CD4-positive, alpha-beta memory T cell (primary cell): ENCODE measurements at regions not wholly inside any gene's neighbourhood (a gene's known extent, or its start where the extent isn't known, plus 50 kb on each side); places are given as distances from the start of the nearest gene placed in this dataset.

Source experiments
- CTCF ChIA-PET: fragments of 350-600 bp; sonication (Branson Sonifier 250); formaldehyde crosslinking; loops from one replicate; lab custom pipeline; 2021; ENCODE audit warnings: inconsistent platforms; ENCODE audit not compliant: partially characterized antibody; lab: Charles Lee
- POLR2A ChIA-PET: fragments of 350-600 bp; sonication (Branson Sonifier 250); formaldehyde crosslinking; loops from one replicate; lab custom pipeline; 2021; ENCODE audit not compliant: partially characterized antibody; lab: Charles Lee
- DNase-seq, 5 donors: peaks; one replicate each; pipeline versions ENCODE4 v3.0.0 to v3.0.0-alpha.2; 2020 to 2022; ENCODE audit warnings: mixed read lengths in 1 of 5
- H3K27ac ChIP-seq: one replicate; pipeline ENCODE4 v1.7.0; 2013; ENCODE audit warnings: low read depth, low read length
- H3K27me3 ChIP-seq: 2 replicates; pipeline ENCODE4 v1.7.0; 2013; ENCODE audit warnings: mild to moderate bottlenecking, low read length, moderate library complexity; ENCODE audit not compliant: insufficient read depth
- H3K36me3 ChIP-seq: 2 replicates; pipeline ENCODE4 v1.7.0; 2013; ENCODE audit warnings: mild to moderate bottlenecking, low read length, moderate library complexity; ENCODE audit not compliant: insufficient read depth
- H3K4me1 ChIP-seq: 2 replicates; pipeline ENCODE4 v1.7.0; 2013; ENCODE audit warnings: mild to moderate bottlenecking, low read length, moderate library complexity; ENCODE audit not compliant: insufficient read depth
- H3K4me3 ChIP-seq, 2 donors: one replicate each; pipeline ENCODE4 v1.7.0; 2013; ENCODE audit warnings: low read length in 2 of 2, mild to moderate bottlenecking in 1 of 2
- H3K9me3 ChIP-seq, 2 donors: one replicate each; pipeline ENCODE4 v1.7.0; 2013; ENCODE audit warnings: low read length in 2 of 2, control low read depth in 1 of 2; ENCODE audit not compliant: control insufficient read depth in 1 of 2
- H3K27ac Mint-ChIP-seq, 7 donors: one replicate each; pipeline ENCODE4 v1.8.0; 2020 to 2021; ENCODE audit warnings: mixed read lengths in 7 of 7, mild to moderate bottlenecking in 6 of 7, inconsistent platforms in 3 of 7, moderate library complexity in 3 of 7
- H3K27me3 Mint-ChIP-seq, 2 donors: one replicate each; pipeline ENCODE4 v1.8.0; 2020 to 2021; ENCODE audit warnings: mixed read lengths in 2 of 2
- H3K36me3 Mint-ChIP-seq, 2 donors: one replicate each; pipeline ENCODE4 v1.8.0; 2020 to 2021; ENCODE audit warnings: mixed read lengths in 2 of 2, inconsistent platforms in 1 of 2, mild to moderate bottlenecking in 1 of 2
- H3K4me1 Mint-ChIP-seq, 4 donors: one replicate each; pipeline ENCODE4 v1.8.0; 2020 to 2021; ENCODE audit warnings: mixed read lengths in 4 of 4, mild to moderate bottlenecking in 1 of 4
- H3K4me3 Mint-ChIP-seq, 8 donors: one replicate each; pipeline ENCODE4 v1.8.0; 2020 to 2021; ENCODE audit warnings: mixed read lengths in 8 of 8, mild to moderate bottlenecking in 7 of 8, moderate library complexity in 6 of 8, inconsistent platforms in 3 of 8
- H3K9me3 Mint-ChIP-seq, 8 donors: one replicate each; pipeline ENCODE4 v1.8.0; 2020 to 2021; ENCODE audit warnings: mixed read lengths in 8 of 8, mild to moderate bottlenecking in 5 of 8, inconsistent platforms in 3 of 8, moderate library complexity in 1 of 8
- intact Hi-C: fragments of 100-400 bp; cut with micrococcal nuclease; formaldehyde crosslinking; loops from one replicate; pipeline ENCODE4 v1.15.1; 2023

GRCh38 chr2:239544143-239544917 is 143.5 kb upstream of the HDAC4 start:
- Mint-ChIP-seq H3K27ac (peak overlapping the region in 2 of 7 donors; percentile 17 to 42), H3K4me3 (peak overlapping the region in 1 of 8 donors; percentile 15)

DNA sequence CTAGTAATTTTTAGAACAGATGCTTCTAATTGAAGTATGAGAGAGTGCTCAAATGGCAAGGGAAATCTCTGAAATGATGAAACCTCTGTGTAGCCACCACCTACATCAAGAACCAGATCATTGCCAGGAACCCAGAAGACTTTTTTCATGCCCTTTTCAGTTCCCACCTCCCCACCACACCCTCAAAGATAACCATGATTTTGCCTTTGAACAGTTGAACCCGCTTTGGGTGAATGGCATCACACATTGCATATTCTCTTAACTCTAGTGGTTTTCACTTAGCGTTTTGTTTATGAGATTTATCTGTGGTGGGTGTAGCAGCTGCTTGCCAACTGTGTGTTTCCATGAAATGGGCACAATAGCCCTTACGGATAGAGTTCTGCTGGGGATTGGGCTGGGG is 142.9 kb upstream of the HDAC4 start:
- peaks cover 10 to 28% (median 21%) of the 10 kb centered on the region in 4 donors for H3K4me1 Mint-ChIP-seq
- Histone ChIP-seq H3K36me3 (no peaks in the 10 kb centered on the region), H3K4me3 (no peak overlapping the region), H3K9me3 (no peaks in the 10 kb centered on the region), H3K27me3 (no peaks in the 10 kb centered on the region), H3K4me1 (peaks cover 23% of the 10 kb centered on the region), H3K27ac (no peak overlapping the region)
- peaks cover 0 to 3% (median 0%) of the 10 kb centered on the region in 8 donors for H3K9me3 Mint-ChIP-seq
- no peak for DNase-seq
- intact Hi-C loops: no loop called here
- H3K36me3 Mint-ChIP-seq: no peaks in the 10 kb centered on the region
- H3K4me3 Mint-ChIP-seq: no peak overlapping the region
- H3K27me3 Mint-ChIP-seq: no peaks in the 10 kb centered on the region
- ChIA-PET POLR2A (no interaction called here), CTCF (no interaction called here)
- H3K27ac Mint-ChIP-seq: no peak overlapping the region

More at GRCh38 chr2:239544143-239544917, 143.5 kb upstream of the HDAC4 start:
- H3K4me1 ChIP-seq: peaks cover 27% of the 10 kb centered on the region
- no peaks in the 10 kb centered on the region for H3K9me3 ChIP-seq
- Mint-ChIP-seq H3K4me1 (peaks cover 12 to 35% (median 26%) of the 10 kb centered on the region in 4 donors), H3K27me3 (no peaks in the 10 kb centered on the region), H3K9me3 (peaks cover 0 to 3% (median 0%) of the 10 kb centered on the region in 8 donors), H3K36me3 (no peaks in the 10 kb centered on the region)
- DNase-seq: no peak
- POLR2A ChIA-PET: interaction anchor here (0.8 kb wide), 1 partner anchor 11 kb away, joined by 3 read pairs; no protein-coding TSS in a partner anchor
- H3K4me3 ChIP-seq: no peak overlapping the region
- intact Hi-C loops: no loop called here
- no peak overlapping the region for H3K27ac ChIP-seq
- CTCF ChIA-PET: no interaction called here
- H3K27me3 ChIP-seq: no peaks in the 10 kb centered on the region
- H3K36me3 ChIP-seq: no peaks in the 10 kb centered on the region

DNA sequence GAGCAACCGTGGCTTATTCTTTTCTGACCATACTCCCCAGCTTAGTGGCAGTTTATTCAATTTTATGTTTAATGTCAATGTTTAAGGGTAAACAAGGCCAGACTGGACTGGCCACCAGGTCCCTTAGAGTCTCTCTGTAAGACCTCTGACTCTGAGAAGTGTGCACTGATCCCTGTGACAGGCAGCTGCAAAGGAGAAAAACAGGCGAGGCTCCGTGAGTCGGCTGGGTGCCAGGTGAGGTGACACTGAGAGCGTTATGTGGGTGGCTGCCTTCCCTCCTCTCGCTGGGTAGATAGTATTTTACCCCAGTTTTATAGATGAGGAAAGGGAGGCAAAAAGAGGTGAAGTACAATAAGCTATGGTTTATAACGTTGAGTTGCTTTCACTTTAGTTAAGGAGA is 139.4 kb upstream of the HDAC4 start:
- Histone ChIP-seq H3K9me3 (no peaks in the 10 kb centered on the region), H3K27ac (no peak overlapping the region), H3K36me3 (no peaks in the 10 kb centered on the region), H3K4me1 (peaks cover 5% of the 10 kb centered on the region), H3K27me3 (no peaks in the 10 kb centered on the region), H3K4me3 (no peak overlapping the region)
- CTCF ChIA-PET: no interaction called here
- no peak for DNase-seq
- Mint-ChIP-seq H3K9me3 (peaks cover 0 to 5% (median 0%) of the 10 kb centered on the region in 8 donors), H3K4me3 (peak overlapping the region in 2 of 8 donors; percentile 1 to 10), H3K4me1 (peaks cover 5 to 6% (median 5%) of the 10 kb centered on the region in 4 donors), H3K27ac (peak overlapping the region in 2 of 7 donors; percentile 7 to 66), H3K36me3 (no peaks in the 10 kb centered on the region), H3K27me3 (no peaks in the 10 kb centered on the region)
- intact Hi-C loops: no loop called here
- POLR2A ChIA-PET: no interaction called here

DNA sequence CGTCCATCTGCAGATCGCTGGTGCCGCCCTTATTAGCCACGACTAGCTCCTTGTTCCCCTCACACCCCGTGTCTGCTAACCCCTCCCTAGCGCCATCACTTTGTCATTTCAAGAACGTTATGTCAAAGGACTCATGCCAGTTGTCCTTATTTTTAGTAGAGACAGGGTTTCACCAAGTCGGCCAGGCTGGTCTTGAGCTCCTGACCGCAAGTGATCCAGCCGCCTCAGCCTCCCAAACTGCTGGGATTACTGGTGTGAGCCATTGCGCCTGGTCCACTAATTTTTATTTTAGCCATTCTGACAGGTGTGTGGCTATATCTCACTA is 138.9 kb upstream of the HDAC4 start:
- Histone ChIP-seq H3K36me3 (no peaks in the 10 kb centered on the region), H3K27ac (no peak overlapping the region), H3K4me3 (no peak overlapping the region), H3K9me3 (no peaks in the 10 kb centered on the region), H3K4me1 (peaks cover under 1% of the 10 kb centered on the region), H3K27me3 (no peaks in the 10 kb centered on the region)
- Mint-ChIP-seq H3K4me3 (no peak overlapping the region), H3K9me3 (peaks cover 0 to 9% (median 0%) of the 10 kb centered on the region in 8 donors), H3K27me3 (no peaks in the 10 kb centered on the region), H3K27ac (no peak overlapping the region), H3K4me1 (peaks cover under 1 to 6% (median 3%) of the 10 kb centered on the region in 4 donors), H3K36me3 (no peaks in the 10 kb centered on the region)
- intact Hi-C loops: no loop called here
- CTCF ChIA-PET: no interaction called here
- no peak for DNase-seq
- POLR2A ChIA-PET: no interaction called here

DNA sequence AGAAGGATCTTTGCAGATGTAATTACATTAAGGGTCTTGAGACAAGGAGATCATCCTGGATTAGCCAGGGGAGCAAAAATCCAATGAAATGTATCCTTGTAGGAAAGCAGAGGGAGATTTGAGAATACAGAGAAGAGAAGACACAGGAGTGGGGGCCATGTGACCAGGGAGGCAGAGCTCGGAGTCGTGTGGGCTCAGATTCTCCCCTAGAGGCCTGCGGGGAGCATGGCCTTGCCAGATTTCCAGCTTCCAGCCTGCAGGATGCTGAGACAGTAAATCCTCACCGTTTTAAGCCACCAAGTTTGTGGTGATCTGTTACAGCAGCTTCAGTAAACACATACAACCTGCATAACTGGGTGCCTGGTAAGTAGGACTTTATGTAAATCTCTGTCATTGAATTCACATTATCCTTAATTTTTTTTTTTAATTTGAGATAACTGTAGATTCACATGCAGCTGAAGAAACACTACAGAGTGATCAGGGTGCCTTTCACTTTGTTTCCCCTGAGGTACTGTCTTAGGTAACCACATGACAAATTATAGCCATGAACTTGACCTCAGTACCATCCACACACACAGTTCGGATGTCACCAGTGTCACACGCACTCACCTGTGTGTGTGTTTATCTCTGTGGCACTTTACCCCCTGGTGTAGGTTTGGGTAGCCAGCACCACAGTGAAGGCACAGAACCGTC is 138.4 kb upstream of the HDAC4 start:
- Histone ChIP-seq H3K4me1 (no peaks in the 10 kb centered on the region), H3K27ac (no peak overlapping the region), H3K9me3 (no peaks in the 10 kb centered on the region), H3K4me3 (no peak overlapping the region), H3K36me3 (no peaks in the 10 kb centered on the region), H3K27me3 (no peaks in the 10 kb centered on the region)
- ChIA-PET POLR2A (interaction anchor here (0.7 kb wide), 1 partner anchor 69 kb away, joined by 5 read pairs; no protein-coding TSS in a partner anchor), CTCF (no interaction called here)
- intact Hi-C loops: no loop called here
- H3K4me1 Mint-ChIP-seq: peaks cover 0 to 6% (median 2%) of the 10 kb centered on the region in 4 donors
- peaks cover 0 to 9% (median under 1%) of the 10 kb centered on the region in 8 donors for H3K9me3 Mint-ChIP-seq
- DNase-seq: no peak
- no peaks in the 10 kb centered on the region for H3K27me3 Mint-ChIP-seq
- no peak overlapping the region for H3K4me3 Mint-ChIP-seq
- no peak overlapping the region for H3K27ac Mint-ChIP-seq
- H3K36me3 Mint-ChIP-seq: no peaks in the 10 kb centered on the region

DNA sequence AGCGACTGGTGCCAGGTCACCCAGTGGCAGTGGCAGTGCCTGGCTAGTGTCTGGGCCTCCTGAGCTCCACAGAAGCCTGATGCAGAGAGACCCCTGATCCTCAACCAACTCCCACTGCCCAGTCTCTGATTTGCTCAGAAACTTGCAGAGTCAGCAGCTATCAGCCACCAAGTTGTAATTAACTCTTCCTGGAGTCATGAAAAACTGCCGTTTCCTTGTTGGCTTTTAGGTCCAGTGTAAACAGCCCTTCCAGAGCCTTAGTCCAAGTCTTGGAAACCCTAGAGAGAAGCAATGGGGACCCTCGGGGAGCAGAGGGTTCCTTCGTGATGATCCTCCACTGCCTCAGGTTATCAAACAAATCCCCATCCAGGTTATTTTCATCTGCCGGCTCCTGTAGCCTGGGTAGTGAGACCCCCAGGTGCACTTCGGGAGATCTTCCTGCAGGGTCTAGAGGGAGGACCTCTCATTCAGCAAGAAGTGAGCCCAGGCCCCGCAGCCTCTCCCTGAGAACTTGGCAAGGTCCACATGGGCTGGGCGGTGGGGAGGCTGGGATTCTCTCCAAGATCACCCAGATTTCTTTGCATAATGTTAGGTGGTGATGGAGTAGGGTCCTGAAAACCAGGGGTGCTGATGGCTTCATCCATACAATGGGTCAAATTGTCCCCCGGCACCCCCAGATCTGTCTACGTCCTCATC is 137.7 kb upstream of the HDAC4 start:
- POLR2A ChIA-PET: interaction anchor here (0.7 kb wide), 1 partner anchor 70 kb away, joined by 5 read pairs; no protein-coding TSS in a partner anchor
- H3K4me1 ChIP-seq: no peaks in the 10 kb centered on the region
- H3K27me3 Mint-ChIP-seq: no peaks in the 10 kb centered on the region
- peaks cover 0 to 9% (median 1%) of the 10 kb centered on the region in 8 donors for H3K9me3 Mint-ChIP-seq
- H3K4me3 Mint-ChIP-seq: no peak overlapping the region
- no peak overlapping the region for H3K27ac ChIP-seq
- no peak for DNase-seq
- H3K4me1 Mint-ChIP-seq: peaks cover 0 to 6% (median 2%) of the 10 kb centered on the region in 4 donors
- H3K4me3 ChIP-seq: no peak overlapping the region
- CTCF ChIA-PET: no interaction called here
- no peaks in the 10 kb centered on the region for H3K27me3 ChIP-seq
- no peak overlapping the region for H3K27ac Mint-ChIP-seq
- no peaks in the 10 kb centered on the region for H3K9me3 ChIP-seq
- intact Hi-C loops: no loop called here
- H3K36me3 Mint-ChIP-seq: no peaks in the 10 kb centered on the region
- H3K36me3 ChIP-seq: no peaks in the 10 kb centered on the region
